GM19395 (cell line): ENCODE measurements at regions not wholly inside any gene's neighbourhood (a gene's known extent, or its start where the extent isn't known, plus 50 kb on each side); places are given as distances from the start of the nearest gene placed in this dataset.
"Not testable (repeated sequence)": the region's sequence is repeated elsewhere in the genome, so short reads cannot be mapped to it uniquely, and the experiment has no call there.

ENCODE experiments used
- ATAC-seq: cut with Tn5 transposase; IDR thresholded peaks from one replicate; pipeline ENCODE4 v1.9.1; 2021; ENCODE audit warnings: mild to moderate bottlenecking, moderate library complexity; ENCODE audit not compliant: unreplicated experiment

GRCh38 chr19:29060813-29061364, 152.1 kb downstream of the UQCRFS1 start:
- ATAC-seq, result no peak

DNA sequence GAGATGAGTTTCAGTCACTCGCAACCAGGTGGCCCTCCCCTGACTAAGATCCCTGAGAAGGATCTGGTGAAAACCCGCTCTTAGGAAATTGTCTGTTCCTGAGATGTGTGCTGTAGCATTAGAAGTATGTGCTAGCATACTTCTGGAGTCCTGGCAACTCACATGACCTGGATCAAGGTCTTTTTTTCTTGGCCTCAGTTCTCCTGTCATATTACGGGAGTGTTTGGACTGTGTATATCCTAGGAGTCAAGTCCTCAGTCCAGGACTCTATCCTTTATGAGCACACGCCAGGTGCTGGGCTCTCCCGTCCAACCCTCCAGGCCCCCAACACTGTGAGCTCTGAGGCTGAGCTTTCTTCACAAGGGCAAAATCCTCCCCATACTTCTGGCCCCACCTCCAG, 156.4 kb downstream of the UQCRFS1 start:
- no peak for ATAC-seq

DNA sequence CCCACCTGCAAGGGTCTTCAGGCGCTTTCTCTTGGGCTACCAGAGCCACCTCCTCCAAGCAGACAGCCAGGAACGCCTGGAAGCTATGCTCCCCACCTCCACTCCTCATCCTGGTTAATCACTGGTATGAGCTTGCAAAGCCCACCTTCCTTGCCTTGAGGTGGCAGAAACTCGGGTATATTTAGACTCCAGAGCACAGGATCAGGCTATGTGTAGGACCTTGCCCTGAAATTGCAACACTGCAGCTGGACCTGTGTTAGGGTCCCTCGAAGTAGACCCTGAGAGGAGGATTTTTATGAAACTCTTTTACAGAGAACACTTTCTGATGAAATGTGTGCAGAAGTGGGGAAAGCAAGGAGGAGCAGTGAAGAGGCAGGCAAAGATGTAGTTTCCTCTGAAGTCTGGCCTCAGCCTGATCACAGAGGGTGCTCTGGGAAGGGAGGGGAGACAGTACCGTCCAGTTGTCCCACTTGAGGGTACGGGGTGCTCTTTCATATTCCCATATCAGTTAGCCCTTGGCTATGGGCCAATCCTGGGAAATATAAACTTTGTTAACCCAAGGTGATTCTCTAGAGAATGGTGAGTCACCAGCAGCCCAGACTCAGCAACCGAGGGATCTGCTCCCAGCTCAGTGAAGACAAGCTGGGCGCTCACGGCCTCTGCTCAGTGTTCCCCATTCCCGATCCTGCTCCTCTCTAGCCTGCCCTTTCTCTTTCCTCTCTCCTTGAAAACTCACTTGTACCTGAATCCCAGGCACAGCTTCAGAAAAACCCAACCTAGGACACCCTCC, 157.9 kb downstream of the UQCRFS1 start:
- ATAC-seq, result no peak

GRCh38 chr19:29048873-29049272, 164.1 kb downstream of the UQCRFS1 start:
- no peak for ATAC-seq

DNA sequence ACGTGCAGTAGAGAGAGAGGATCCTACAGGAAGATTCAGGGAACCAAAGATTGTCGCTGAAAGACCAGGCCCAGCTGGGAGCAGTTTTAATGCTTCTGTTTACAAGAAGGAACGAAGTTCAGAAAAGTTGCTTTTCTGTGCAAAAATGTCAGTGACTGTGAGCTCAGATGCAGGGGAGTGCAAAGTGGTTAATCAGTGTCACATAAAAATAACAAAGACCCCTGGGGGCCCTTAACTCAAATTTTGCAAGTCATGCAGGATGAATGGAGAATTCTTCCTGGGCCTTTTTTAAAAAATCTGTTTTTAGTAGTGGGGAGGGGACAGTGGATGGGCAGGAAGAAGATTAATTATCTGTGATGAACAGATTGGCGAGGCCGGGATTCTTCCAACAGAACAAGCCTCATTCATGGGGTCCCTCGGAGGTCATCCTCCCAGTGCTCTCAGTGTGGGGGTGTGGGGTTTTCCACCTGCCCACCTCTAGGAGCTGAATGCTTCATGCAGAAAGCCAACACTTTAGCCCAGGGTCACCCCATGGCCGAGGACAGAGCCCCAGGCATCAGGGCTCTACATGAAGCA, 167.2 kb downstream of the UQCRFS1 start:
- no peak for ATAC-seq

DNA sequence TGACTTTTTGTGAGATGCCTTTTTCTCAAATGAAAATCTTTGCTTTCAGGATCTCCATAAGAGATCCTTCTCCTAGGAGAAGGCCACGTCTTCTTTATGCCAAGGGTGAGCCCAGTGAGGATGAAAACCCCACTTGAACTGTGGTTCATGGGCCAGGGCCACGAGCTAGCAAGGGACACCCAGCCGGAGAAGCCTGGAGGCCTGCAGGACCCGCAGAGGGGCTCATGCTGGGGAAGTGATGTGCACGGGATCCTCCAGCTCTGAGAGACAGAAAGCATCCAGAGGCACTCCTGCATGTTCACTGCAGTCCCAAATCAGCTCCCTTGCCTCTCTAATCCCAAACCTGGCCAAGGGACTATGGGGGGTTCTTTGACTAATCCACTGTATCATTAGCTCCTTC, 168.9 kb downstream of the UQCRFS1 start:
- ATAC-seq, result no peak

- no peak for ATAC-seq
Observed at GRCh38 chr19:29042450-29042849, 170.5 kb downstream of the UQCRFS1 start.

DNA sequence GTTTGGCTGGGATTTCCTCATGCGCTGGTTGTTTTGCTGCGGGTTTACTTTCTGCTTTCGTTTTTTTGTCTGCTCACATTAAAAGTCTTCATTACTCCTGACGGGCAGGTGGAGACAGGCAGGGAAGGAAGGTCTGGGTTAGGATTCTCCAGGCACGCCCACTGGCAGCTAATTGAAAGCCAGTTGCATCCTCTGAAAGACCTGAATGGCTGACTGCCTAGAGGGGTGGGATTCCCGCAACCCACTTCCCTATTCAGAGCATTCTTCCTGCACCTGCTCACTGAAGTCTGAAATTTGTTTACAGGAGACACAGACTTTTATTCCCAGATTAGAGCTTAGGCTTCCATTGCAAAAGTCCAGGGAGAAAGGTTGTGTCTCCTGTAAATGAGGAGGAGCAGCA, 172.0 kb downstream of the UQCRFS1 start:
- ATAC-seq, result no peak

- ATAC-seq, result no peak
Observed at GRCh38 chr19:29040292-29040691, 172.7 kb downstream of the UQCRFS1 start.

GRCh38 chr19:29039036-29039435, 173.9 kb downstream of the UQCRFS1 start:
- not testable (repeated sequence) for ATAC-seq

DNA sequence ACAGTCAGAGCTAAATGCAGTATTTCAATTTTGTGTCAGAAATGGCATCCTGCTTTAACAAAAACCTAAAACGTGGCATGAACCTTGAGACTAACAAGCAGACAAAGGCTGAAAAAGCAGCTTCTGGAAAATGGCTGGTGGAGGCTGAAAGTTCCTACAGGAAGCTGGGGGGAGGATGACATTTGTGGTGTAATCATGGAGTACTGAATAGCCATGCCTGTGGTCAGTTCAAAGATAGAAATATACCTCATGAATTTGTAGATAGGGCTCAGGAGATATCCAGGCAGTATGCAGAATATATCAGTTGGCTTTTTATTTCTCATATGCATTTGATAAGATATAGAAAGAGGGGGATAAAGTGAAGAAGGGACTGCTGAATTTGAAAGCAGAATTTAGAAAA, 181.7 kb downstream of the UQCRFS1 start:
- no peak for ATAC-seq

GRCh38 chr19:29029268-29029958, 183.5 kb downstream of the UQCRFS1 start:
- ATAC-seq, result no peak

- ATAC-seq, result no peak
Observed at GRCh38 chr19:29022599-29022998, 190.4 kb downstream of the UQCRFS1 start.

DNA sequence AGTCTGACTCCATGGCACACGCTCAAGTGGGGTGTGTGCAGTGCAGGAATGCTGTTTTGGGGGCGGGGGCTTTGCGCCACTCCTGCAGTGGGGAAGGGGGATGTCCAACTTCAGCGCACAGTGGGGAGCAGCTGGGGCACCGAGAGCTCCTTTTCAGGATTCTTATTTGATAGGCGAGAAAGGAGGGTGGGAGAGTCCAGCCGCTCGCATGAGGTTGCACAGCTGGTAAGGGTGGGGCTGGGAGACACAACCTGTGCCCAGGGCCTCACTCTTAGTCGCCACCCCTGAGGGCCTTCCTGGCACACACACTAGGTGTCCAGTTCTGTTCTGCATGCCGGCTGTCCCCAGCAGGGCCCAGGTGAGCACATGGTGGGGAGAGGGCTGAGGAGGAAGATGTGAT, 190.8 kb downstream of the UQCRFS1 start:
- ATAC-seq, result no peak

DNA sequence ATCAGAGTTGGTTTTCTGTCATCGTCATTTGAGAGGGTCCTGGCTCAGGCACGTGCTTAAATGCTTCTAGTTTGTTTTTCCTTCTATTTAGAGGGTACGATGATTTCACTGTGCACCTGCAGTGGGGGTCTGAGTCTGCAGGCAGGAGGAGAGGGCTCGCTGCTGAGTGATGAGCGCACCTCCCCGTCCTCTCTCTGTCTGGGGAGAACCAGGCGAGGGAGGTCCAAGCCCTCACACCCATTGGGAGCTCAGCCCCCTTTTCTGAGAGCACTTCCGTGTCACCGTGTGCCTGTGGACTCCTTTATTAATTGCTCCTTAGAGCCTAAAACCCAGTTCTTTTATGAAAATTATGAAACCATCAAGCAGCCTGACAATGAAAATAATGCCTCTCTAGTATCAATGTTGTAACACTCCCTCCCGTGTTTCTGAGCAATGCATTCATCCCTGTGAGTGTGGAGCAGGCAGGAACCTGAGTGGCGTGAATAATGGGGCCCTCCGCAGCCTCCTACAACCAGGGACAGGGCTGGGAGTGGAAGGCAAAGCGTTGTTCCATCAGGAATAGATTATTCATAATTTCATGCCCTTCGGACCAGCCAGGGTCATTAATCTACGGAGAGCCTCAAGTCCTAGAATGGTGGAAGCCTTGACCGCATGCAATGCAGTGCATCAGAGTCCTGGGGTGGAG, 191.6 kb downstream of the UQCRFS1 start:
- ATAC-seq, result no peak

DNA sequence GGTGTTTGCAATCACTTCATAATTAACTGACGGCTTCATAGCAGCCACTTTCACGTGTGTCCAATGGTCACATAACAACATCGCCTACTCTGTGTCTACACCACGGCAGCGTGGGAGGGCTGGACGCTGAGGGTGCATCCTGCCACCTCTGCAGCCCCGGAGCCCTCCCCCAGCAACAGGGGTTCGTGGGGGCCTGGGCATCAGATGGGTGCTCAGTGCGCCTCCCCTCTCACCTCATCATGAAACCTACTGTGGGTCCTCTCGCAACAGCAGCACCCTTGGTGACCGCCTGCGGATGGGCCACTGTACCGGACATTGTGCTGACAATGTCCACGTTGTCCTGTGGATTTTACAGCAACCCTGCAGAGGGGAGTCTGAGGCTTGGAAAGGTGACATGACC, 193.5 kb downstream of the UQCRFS1 start:
- no peak for ATAC-seq

DNA sequence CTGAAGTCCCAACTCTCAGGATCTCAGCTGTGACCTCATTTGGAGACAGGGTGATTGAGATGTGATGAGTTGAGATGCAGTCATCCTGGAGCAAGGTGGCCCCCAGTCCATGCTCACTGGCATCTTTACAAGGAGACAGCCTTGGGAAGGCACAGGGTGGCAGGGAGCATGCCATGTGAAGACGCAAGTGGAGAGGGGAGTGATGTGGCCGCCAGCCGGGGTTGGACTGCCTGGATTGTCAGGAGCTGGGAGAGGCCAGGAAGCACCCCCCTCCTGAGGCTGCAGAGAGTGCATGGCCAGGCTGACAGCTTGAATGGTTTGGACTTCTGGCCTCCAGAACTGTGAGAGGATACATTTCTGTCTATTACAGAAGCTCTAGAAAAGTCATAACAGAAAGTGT, 194.4 kb downstream of the UQCRFS1 start:
- ATAC-seq, result no peak

DNA sequence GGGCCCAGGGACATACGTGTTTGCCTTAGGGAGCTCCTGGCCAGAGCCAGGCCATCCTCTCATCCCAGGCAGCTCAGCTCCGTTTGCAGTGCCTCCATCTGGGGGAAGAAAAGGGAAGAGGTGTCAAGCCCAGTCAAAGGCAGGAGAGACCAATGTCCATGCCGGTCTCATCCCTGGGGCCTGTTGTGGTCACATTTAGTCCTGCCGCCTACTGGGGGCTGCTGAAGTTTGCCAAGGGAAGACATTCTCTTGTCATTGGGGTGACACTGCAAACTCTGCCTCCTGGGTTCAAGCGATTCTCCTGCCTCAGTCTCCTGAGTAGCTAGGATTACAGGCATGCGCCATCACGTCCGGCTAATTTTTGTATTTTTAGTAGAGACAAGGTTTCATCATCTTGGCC, 195.2 kb downstream of the UQCRFS1 start:
- no peak for ATAC-seq

DNA sequence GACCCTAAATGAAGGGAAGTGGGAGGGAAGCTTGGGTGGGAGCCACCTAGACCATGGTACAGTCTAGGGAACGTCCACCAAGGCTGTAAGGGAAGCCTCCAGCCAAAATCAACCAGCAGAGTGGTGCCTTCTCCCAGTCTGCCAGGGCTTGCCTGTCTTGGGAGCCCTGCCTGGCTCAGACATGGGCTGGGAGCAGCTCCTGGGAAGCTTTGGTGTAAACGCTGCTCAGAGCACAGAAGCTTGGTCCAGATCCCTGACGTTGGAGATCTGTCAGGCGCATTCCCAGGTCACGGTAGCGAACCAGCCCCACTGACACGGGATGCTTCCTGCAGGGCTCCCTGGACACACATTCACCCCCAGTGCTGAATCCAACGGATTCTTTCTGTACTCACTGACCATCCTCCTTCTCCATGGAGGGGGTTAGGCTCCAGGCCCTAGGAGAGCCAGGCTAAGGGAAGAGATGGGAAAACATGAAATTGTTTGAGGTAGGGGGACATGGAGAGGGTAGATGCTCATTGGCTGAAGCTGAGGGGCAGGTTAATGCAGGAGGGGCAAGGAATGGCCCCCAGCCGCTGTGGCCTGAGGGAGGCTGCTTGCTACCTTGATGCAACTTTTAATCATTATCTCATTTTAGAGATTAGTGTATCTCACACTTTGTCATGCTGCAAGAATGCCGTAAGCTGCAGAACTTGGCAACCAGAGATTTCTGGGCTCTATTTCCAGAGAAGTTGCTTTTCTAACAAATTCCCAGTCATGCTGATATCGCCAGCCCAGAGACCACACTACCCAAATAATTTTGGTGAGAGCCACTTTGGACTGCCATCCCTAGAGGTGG, 195.8 kb downstream of the UQCRFS1 start:
- no peak for ATAC-seq

DNA sequence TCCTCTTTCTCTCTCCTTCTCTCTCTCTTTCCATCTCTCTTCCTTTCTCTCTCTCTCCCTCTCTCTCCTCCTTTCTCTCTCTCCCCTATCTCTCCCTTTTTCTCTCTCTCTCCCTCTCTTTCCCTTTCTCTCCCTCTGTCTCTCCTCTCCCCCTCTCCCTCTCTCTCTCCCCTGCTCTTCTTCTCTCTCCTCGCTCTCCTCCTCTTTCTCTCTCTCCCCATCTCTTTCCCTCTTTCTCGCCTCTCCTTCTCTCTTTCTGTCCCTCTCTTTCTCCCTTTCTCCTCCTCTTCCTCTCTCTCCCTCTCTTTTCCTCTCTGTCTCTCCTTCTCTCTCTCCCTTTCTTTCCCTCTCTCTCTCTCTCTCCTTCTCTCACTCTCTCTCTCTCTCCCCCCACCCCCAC, 196.6 kb downstream of the UQCRFS1 start:
- ATAC-seq, result no peak
